Activated CD8-positive, alpha-beta memory T cell treated with anti-CD3 and anti-CD28 coated beads, Interleukin-2, amount 50 U/mL, for 48 hours (primary cell): ENCODE measurements at regions not wholly inside any gene's neighbourhood (a gene's known extent, or its start where the extent isn't known, plus 50 kb on each side); places are given as distances from the start of the nearest gene placed in this dataset.

Experiments
- DNase-seq: peaks from one replicate; pipeline ENCODE4 v3.0.0-alpha.2; 2020

DNA sequence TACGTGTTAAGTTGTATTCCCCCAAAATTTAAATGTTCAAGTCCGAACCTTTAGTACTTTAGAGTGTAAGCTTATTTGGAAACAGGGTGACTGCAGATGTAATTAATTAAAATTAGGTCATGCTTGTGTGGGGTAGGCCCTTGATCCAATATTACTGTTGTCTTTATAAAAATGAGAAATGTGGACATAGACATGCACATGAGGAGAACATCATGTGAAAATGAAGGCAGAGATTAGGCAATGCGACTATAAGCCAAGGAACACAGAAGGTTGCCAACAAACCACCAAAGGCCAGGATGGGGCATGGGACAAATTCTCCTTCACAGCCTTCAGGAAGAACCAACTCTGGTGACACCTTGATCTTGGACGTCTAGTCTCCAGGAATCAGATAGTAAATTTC lies 1698.4 kb upstream of the SLC10A2 start:
- no peak for DNase-seq

DNA sequence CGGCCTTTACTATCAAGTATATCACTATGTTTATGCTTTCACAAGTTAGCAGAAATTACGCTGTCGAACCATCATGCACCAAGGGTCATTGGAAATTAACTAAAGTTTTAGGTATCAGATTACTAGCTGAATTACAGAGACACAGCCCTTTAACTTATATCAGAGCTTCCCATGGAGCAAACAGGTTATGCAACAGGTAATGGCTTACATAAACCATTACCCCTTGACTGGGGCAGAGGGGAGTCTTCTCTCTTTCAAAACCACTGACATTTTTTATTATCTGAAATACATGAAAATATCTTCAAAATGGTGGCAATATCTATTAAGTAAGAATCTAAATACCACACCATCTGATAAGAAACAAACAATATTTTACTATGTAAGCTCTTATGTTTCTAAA lies 1692.9 kb upstream of the SLC10A2 start:
- no peak for DNase-seq

DNA sequence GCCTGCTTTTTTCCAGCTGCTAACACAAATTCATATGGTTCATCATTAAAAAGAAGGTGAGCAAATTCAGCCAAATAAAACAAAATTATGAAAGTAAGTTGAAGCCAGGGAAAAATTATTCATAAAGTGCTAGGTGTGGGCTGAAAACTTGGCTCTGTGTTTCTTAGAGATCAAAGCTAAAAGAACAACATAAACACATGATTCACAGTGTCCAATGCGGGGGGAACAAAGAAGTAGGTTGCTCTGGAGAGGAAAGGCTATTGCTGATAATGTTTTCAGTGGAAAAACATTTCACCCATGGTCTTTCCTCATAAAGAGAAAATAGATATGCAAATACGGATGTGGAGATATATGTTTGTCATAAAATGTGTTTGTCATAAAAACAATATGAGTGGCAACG lies 1691.5 kb upstream of the SLC10A2 start:
- DNase-seq, result no peak

DNA sequence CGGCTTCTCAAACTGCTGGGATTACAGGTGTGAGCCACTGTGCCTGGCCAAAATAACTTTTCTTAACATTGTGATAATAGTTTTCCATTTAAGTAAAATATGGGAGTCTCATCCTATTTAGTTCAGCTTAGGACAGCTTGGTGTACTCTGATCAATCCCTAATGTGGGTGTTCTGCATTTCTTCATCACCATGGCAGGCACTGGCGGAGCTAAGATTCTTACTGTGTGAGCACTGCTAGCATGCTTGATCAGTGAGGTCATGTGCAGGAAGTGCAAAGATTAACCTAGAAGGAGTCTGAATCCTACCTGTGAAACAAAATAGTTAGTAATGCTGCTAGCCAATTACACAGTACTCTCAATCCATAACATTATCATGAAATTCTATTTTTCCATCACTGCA lies 1684.2 kb upstream of the SLC10A2 start:
- no peak for DNase-seq

DNA sequence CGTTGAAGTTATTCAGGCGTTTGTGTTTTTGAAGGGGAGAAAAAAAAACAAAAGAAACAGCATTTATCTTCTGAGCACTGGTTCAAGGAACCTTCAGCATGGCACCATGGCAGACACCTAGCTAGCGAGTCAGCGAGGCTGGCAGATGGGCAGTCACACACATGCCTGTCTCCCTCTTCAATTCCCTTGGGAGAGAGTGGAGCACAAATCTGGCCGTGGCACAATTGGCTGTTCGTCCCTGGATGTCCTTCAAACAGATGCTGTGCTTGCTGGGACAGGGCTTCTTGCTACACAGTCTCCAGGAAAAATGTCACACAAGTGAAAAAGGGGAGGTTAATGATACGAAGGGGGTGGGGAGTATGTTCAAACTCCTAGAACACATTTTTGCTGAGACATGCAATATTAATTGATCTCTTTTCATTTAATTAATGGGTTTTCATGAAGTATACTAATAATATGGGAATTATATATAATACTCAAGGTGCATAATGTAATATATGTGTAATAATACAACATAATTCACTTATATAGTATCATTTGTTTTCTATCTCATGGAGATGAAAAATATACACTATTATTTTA lies 1674.5 kb upstream of the SLC10A2 start:
- DNase-seq, result no peak

DNA sequence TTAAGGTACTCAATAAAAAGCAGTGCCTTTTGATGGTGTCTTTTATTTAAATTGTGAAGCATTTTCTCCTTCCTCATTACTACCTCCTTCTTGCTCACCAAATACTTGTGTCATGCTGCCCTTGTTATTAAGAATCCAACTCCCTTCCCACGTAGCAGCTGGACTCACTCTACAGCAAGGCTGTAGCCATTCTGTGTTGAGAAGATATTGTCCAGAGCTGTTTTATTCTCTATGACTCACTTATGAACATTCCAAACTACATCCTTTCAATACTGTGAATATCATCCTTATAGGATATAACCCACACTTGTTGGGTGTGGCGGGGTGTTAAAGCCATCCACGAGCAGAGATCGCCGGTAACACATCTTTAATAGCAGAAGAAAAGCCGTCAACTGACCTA lies 1671.5 kb upstream of the SLC10A2 start:
- DNase-seq, result no peak

DNA sequence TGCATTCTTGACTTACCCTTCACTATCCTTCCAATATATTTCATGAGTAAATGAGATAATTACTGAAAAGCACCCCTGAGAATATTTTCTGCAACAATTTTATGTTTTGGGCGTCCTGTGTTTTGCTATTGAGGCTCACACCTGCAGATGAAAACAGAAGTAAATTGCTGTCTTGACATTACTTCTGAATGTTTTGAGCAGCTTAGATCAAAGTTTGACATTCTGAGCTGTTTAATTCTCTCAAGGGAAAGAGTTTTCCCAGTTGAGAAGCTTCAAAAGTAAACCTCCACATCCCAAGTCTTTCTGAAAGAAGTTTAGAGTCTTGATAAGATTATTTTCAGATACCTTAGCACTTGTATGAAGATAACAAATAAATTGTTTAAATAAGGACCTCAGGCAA lies 1667.2 kb upstream of the SLC10A2 start:
- no peak for DNase-seq

DNA sequence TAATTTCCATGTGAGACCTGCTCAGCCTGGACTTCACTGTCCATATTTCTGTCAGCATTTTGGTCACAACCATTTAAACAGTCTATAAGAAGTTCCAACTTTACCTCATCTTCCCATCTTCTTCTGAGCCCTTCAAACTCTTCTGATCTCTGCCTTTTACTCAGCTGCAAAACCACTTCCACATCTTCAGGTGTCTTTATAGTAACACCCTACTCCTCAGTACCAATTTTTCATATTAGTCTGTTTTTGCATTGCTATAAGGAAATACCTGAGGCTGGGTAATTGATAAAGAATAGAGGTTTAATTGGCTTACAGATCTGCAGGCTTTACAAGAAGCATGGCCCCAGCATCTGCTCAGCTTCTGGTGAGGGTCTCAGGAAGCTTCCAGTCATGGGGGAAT lies 1648.9 kb upstream of the SLC10A2 start:
- DNase-seq, result no peak

DNA sequence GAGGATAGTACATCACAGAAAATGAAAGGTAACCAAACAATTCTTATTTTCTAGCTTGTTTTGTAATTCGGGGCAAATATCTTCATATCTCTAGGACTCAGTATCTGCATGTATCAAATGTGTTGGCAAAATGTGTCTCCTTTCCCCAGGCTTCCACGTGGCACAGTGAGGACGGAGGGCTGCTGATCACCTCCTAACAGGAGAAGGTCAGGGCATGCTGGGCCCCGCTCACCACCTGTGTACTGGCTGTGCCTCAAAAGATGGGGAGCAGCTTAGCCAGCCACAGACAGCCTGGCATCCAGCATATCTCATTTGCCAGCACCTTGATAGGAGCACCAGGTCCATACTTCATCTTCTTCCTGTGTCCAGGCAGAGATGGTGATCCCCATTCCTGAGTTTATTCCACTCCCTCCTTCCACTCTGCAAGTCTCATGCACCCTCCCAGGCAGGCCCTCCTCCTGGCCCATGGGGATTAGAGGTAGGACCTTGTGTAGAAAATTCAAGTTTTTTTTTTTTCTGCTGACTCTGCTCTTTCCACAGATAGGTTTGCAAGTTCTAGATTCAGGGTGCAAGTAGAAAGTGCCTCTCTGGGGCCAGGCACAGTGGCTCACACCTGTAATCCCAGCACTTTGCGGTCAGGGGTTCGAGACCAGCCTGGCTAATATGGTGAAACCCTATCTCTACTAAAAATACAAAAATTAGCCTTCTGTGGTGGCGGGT lies 1639.0 kb upstream of the SLC10A2 start:
- no peak for DNase-seq

DNA sequence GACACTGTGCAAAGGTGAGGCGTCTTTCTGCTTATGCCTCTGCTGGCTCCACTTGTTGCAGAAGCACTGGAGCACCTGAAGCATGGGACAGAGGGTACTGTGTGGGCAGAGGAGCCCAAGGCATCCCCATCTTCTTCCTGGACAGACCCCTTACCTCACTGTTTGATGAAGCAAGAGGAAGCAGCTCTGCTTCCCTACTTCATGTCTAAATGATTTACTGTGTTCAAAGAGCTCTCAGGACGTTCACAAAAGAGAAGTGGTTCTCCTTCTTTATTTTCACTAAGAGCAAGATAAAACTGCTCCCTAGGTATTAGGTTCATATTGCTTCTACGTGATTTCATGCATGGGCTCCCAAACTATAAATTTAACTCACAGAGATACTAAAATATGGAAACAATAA lies 1635.4 kb upstream of the SLC10A2 start:
- DNase-seq, result no peak

DNA sequence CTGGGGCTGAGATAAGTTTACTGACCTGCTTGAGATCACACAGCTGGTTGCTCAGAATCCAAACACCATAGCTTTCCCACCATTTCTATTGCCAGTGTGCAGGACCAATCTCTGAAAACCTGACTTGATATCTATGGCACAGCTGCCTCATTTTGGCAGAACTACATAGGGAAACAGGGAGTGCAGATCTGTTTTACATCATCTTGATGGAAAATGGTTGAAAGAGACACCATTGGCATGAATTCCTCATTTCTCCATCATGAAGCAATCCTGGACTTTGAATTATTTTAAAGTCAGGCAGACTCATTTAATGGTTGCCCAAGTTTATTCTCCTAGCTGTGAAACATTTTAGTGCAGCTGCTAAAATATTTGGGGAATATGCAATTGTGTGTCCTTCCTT lies 1628.2 kb upstream of the SLC10A2 start:
- no peak for DNase-seq

DNA sequence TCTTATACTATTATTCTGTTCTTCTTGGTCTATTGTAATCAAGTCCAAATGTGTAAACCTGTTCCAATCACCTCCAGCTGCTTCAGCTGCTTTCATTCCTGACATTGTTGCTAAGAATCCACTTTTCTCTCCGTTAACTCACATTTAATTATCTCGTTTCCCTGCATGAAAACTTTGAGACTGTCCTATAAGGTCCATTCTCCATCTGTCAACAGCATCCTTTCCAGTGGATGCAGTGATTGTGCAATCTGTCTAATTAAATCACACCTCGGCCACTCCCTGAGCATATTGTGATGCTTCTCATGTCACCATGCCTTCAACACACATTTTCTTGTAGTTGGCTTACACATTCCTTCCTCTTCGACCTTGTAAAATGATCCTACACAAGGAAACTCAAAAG lies 1626.9 kb upstream of the SLC10A2 start:
- DNase-seq, result no peak

DNA sequence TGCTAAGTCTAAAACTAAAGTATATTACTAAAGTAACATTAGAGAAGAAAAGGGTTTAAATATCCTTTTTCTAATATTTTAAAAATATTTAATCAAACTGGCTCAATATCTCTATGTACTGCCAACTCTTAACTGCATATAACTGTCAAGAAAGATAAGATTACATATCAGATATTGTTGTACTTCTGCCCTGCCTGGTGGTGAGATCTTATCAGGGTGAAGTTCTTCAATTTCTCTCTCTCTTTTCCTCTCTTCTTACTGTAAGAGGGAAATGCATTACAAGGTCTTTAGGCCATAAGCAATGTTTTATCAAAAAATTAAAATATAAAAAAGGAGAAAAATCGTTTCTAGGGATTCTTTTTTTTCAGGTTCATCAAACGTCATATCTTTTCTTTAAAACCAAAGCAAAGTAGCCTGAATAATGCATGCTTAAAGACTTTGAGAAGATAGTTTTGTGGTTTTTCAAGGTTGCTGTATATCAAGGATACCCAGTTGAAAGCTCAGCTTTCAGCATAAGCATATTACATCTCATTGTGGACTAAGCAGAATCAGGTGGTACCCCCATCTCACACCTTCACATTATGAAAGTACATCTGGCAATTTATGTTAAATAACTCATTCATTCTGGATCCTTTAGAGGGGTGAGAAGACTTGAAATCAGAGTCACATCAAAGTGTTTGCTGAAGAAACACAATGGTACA lies 1625.7 kb upstream of the SLC10A2 start:
- no peak for DNase-seq

DNA sequence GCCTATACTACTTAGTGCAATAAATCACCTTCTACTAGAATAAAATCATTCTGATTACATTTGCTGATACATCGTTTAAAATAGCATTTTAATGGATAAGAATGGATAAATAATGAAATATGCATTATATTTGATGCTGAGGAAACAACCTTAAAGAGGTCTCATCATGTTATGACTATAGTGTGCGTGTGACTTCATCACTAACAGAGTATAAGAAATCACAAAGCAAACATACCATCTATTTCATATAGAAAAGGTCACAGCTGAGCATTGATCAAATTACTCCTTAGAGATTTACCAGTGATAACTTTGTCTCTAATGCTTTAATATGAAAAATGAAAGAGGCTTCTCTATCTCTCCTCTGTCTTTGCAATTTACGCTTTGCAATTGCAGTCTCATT lies 1620.3 kb upstream of the SLC10A2 start:
- DNase-seq, result no peak

DNA sequence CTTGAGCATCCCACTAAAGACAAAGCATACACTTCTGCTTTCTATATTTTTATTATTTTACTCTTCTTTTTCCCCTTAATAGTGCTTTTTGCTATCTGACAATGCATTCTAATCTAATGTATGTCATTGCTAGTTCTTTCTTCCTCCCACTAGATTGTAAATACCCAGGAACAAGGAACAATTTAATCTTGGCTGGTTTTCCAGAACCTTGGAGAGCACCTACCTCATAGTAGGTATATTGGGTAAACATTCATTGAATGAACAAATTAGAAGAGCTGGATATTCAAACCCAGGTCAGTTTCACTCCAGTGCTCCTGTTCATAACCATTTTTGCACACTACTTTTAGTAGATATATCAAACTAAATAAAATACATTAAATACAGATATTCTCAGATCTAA lies 1617.6 kb upstream of the SLC10A2 start:
- DNase-seq, result no peak

DNA sequence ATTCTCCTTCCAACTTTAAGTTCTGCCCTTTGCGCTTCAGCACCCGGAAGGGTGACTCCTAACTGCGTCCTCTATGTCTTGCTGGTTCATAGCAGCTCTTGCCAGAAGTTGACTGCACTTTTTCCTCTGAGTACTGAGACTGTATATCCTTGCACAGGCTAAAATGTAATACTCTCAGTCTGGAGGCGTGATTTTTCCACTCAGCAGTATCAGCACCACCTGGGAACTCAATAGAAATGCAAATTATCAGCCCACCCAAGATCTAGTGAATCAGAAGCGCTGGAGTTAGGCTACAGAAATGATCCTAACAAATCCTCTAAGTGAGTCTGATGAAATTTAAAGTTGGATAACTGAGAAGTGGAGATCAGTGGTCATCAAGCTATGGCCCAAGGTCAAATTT lies 1611.9 kb upstream of the SLC10A2 start:
- no peak for DNase-seq

DNA sequence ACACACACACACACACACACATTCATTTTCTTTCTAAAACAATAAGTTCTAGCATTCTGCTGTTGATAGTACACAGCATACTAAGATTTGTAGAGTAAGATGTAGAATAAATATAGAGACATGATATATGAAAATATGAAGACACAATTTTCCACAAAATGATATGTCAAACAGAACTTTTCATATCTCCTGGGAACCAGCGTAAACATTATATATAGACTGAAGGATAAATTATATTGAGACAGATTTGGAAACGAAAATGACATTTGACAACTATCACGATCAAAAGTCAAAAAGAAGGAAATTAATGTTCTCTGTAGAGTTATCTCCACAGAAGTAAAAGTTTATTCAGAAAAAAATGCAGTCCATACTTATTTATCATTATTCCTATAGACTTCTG lies 1605.7 kb upstream of the SLC10A2 start:
- DNase-seq, result no peak

DNA sequence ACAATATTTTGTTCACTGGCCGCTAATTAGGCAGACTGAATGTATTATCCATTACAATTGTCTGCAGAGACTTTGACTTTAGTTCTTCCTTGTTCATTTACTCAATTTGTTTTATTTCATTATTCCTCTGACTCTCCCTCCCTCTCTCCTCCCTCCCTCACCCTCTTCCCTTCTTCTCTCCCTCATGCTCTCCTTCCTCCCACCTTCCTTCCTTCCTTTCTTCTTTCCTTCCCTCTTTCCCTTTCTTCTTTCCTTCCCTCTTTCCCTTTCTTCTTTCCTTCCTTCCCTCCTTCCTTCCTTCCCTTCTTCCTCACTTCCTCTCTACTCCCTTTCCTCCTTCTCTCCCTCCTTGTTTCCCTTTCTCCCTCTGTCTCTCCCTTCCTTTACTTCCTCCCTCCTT lies 1591.0 kb upstream of the SLC10A2 start:
- DNase-seq, result no peak

DNA sequence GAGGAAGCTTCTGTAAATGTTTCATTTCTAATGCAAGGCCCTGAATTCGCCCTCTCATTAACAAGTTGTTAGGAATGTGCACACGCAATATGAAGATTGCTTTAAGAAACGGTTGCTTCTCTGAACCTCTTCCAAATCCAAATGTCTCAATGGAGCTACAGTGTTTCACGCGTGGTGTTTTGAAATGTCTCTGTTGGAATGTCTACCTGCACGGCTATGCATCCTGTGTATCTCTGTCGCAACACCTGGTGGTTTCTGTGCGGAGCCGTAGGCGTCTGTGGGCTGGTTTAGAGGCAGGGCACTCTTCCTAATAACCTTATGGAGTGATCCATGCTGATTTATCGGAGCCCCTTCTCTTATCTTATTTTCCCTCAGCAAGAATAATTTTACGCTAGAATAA lies 1584.2 kb upstream of the SLC10A2 start:
- no peak for DNase-seq

DNA sequence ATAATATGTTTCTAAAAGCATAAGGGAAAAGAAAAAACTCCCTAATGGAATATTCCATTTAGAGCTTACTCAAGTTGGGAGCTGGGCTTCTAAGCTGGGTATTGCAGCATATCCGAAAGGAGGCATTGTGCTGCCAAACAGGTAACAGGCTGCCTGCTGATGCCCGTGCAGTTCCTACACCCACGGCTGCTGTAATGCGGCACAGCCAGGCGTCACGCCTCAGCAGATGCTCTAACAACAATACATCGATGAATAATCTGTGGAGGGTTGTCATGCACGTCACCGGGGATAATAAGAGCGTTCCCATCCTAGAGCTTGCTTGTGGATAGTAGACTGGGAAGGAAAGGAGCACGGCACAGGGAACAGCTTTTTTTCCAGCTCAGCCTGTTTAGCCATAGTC lies 1582.1 kb upstream of the SLC10A2 start:
- no peak for DNase-seq

DNA sequence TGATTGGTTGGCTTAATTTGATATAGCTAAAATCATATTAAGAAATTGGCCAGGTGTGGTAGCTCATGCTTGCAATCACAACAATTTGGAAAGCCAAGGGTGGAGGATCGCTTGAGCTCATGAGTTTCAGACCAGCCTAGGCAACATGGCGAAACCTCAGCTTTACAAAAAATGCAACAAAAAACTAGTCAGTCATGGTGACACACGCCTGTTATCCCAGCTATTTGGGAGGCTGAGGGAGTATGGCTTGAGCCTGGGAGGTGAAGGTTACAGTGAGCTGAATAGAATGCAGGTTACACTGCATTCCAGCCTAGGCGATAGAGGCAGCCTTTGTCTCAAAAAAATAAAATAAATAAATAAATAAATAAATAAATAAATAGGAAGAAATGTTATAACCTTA lies 1579.6 kb upstream of the SLC10A2 start:
- no peak for DNase-seq

DNA sequence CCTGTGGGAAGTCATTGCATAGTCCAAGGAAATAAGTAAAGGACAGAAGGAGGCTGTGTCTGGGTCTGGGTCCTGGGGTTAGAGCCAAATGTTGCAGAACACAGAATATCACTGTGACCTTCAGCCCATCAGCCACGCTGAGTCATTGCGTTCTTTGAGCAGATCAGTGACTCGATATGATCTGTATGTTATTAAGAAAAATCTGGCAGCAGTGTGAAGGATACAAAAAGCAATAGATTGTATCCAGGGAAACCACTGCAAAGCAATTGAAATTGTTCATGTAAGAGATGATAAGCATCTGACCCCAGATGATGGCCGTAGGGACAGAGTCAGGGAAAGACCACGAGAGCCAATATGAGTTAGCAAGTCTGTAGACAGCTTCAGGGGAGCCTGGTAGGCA lies 1575.1 kb upstream of the SLC10A2 start:
- no peak for DNase-seq

DNA sequence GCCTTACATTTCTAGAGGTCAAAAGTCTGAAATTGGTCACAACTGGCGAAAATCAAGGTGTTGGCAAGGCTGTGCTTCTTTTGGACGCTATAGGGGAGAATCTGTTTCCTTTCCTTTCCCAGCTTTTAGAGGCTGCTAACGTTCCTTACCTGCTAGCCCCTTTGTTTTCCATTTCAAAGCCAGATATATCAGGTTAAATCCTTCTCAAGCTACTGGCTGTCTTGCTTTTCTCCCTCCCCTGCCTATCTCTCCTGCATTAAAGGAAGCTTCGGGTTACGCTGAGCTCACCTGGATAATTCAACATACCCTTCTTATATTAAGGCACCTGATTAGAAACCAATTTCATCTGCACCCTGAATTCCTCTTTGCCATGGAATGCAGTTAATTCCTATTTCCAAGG lies 1569.7 kb upstream of the SLC10A2 start:
- DNase-seq, result no peak

DNA sequence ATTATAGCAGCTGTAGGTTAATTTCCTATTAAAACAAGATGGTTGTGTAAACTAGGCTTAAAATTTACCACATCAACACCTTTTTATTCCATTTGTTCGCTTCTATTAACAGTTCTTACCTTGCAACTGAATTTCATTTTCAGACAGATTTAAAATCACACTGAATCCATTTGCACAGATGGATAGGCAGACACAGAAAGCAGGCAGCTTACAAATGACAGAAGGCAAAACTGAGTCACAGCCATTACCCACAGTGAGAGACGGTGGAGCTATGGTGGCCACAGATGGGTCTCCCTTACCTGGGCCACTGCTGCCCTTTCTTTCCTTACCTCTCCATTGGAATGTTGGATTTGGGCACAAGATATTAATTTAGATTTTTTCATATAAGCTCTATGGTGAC lies 1567.8 kb upstream of the SLC10A2 start:
- DNase-seq, result no peak

DNA sequence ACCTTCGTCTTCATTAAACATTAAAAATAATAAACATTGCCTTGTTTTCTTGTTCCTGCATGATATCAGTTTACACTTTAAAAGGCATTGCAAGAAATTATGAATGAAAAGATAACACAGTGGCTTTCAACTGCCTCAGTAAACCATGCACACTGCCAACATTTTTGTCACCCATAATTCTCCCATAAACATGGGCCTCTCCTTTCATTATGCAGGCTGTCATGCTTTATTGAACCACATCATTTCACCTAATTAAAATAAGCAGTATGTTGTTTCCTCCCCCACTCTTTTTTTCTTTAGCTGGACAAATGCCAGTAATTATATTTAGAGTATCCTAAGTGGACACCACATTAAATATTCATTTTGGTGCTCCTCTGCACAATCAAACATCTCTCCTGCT lies 1566.5 kb upstream of the SLC10A2 start:
- no peak for DNase-seq
